ENCODE measurements at regions not wholly inside any gene's neighbourhood (a gene's known extent, or its start where the extent isn't known, plus 50 kb on each side); places are given as distances from the start of the nearest gene placed in this dataset.
"Not testable (repeated sequence)": the region's sequence is repeated elsewhere in the genome, so short reads cannot be mapped to it uniquely, and the experiment has no call there.

DNA sequence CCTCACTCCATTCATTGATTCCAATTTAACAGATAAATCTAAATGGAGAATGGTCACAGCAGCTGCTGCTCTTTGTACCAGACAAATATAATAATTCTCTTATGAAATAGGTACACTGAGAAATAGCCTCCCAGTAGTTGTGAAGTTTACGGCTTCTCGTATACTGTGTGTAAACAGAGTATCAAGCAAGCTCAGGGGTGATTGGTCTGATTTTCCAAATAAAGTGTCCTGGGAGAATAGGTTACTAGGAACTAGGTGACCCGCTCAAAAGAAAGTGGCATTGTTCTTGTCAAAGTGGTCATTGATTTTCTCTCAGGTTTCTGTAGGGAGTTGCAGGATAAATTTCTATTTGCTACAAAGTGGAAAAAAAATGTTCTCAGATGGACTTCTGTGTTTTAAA lies 838.2 kb downstream of the RAPGEF2 start:
- no peak overlapping the region for H3K27ac Mint-ChIP-seq
- no peak for ATAC-seq
- no peaks in the 10 kb centered on the region for H3K36me3 Mint-ChIP-seq
- no peak overlapping the region for H3K4me3 Mint-ChIP-seq
- no peaks in the 10 kb centered on the region for H3K4me1 Mint-ChIP-seq
- no peak for DNase-seq (ENCODE audit: low spot score in 2 of 2)
- H3K9me3 Mint-ChIP-seq, result peaks cover 4% of the 10 kb centered on the region

- Mint-ChIP-seq H3K9me3 (no peaks in the 10 kb centered on the region), H3K4me3 (no peak overlapping the region), H3K27ac (no peak overlapping the region), H3K4me1 (no peaks in the 10 kb centered on the region), H3K36me3 (no peaks in the 10 kb centered on the region)
- no peak for DNase-seq (ENCODE audit: low spot score in 2 of 2)
- ATAC-seq, result no peak
Observed at GRCh38 chr4:159944477-159944876, 841.6 kb downstream of the RAPGEF2 start.

- DNase-seq (ENCODE audit: low spot score in 2 of 2) (no peak), ATAC-seq (no peak)
- no peaks in the 10 kb centered on the region for H3K36me3 Mint-ChIP-seq
- H3K4me3 Mint-ChIP-seq, result no peak overlapping the region
- no peaks in the 10 kb centered on the region for H3K9me3 Mint-ChIP-seq
- no peaks in the 10 kb centered on the region for H3K4me1 Mint-ChIP-seq
- H3K27ac Mint-ChIP-seq, result no peak overlapping the region
Observed at GRCh38 chr4:159946983-159947615, 844.2 kb downstream of the RAPGEF2 start.

DNA sequence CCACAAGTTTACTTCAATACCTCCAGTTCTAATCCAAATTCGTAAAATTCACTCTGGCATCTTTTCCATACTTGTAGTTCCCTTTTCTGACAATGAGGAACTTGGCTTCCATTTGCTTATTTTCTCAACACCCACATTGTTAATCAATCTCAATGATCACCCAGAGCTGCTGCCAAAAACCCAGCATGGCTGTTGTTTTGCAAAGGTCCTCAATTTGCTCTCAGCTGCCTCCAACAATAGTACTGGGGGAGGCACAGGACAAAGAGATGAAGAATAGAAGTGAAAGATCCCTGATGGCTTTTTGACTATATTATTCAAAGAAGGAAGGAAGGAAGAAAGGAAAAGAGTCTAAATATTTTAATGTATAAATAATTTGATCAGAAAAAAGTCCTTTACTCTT lies 847.8 kb downstream of the RAPGEF2 start:
- ATAC-seq (no peak), DNase-seq (ENCODE audit: low spot score in 2 of 2) (no peak)
- Mint-ChIP-seq H3K27ac (no peak overlapping the region), H3K9me3 (peaks cover 3% of the 10 kb centered on the region), H3K4me1 (no peaks in the 10 kb centered on the region), H3K4me3 (no peak overlapping the region), H3K36me3 (no peaks in the 10 kb centered on the region)

GRCh38 chr4:159966746-159967145 lies 863.9 kb downstream of the RAPGEF2 start:
- no peaks in the 10 kb centered on the region for H3K4me1 Mint-ChIP-seq
- H3K4me3 Mint-ChIP-seq, result no peak overlapping the region
- no peak for ATAC-seq
- no peak for DNase-seq (ENCODE audit: low spot score in 2 of 2)
- no peak overlapping the region for H3K27ac Mint-ChIP-seq
- H3K36me3 Mint-ChIP-seq, result no peaks in the 10 kb centered on the region
- H3K9me3 Mint-ChIP-seq, result peaks cover 14% of the 10 kb centered on the region

DNA sequence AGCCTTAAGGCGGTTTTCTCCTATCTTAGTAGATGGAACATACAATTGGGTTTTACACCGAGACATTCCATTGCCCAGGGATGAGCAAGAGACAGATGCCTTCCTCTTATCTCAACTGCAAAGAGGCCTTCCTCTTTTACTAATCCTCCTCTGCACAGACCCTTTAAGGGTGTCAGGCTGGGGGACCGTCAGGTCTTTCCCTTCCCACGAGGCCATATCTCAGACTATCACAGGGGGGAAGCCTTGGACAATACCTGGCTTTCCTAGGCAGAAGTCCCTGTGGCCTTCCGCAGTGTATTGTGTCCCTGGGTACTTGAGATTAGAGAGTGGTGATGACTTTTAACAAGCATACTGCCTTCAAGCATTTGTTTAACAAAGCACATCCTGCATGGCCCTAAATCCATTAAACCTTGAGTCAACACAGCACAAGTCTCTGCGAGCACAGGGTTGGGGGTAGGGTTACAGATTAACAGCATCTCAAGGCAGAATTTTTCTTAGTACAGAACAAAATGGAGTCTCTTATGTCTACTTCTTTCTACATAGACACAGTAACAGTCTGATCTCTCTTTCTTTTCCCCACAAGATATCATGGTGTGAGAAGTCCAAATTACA lies 874.1 kb downstream of the RAPGEF2 start:
- not testable (repeated sequence) for H3K4me3 Mint-ChIP-seq; ATAC-seq; H3K4me1 Mint-ChIP-seq; H3K27ac Mint-ChIP-seq; DNase-seq (ENCODE audit: low spot score in 2 of 2); H3K36me3 Mint-ChIP-seq; H3K9me3 Mint-ChIP-seq

DNA sequence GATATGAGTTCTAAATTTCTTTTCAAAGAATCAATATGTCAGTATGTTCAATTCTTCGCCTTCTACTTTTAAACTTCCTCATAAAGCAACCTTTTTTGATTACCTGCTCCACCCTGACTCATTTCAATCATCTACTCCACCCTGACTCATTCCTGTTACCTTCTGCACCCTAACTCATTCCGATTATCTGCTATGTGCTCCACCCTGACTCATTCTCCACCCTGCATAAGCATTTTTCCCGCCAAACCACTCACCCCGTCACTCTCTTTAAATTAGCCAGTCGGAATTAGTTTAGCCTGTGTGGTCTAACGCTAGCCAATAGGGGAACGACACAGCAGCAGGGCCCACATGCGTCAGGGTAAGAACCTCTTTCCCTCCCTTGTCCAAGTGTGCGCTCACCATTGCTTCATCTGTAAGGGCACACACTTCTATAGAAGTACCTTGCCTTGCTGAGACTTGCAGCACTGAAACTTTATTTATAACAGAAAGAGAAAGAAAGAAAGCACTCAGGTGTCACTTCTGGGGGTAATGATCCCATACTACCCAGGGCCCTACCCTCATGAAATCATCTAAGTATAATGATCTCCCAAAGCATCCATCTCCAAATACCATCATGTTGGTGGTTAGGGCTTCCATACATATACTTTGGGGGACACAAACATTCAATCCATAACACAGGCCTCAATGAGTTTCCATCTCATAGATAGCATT lies 875.2 kb downstream of the RAPGEF2 start:
- H3K4me3 Mint-ChIP-seq, result no peak overlapping the region
- no peak overlapping the region for H3K27ac Mint-ChIP-seq
- H3K4me1 Mint-ChIP-seq, result no peaks in the 10 kb centered on the region
- H3K9me3 Mint-ChIP-seq, result peaks cover 5% of the 10 kb centered on the region
- no peak for DNase-seq (ENCODE audit: low spot score in 2 of 2)
- no peaks in the 10 kb centered on the region for H3K36me3 Mint-ChIP-seq
- ATAC-seq, result no peak

- H3K4me3 Mint-ChIP-seq, result no peak overlapping the region
- ATAC-seq, result no peak
- no peak for DNase-seq (ENCODE audit: low spot score in 2 of 2)
- no peaks in the 10 kb centered on the region for H3K4me1 Mint-ChIP-seq
- peaks cover 4% of the 10 kb centered on the region for H3K9me3 Mint-ChIP-seq
- H3K27ac Mint-ChIP-seq, result no peak overlapping the region
- H3K36me3 Mint-ChIP-seq, result no peaks in the 10 kb centered on the region
Observed at GRCh38 chr4:159979351-159979750, 876.5 kb downstream of the RAPGEF2 start.

DNA sequence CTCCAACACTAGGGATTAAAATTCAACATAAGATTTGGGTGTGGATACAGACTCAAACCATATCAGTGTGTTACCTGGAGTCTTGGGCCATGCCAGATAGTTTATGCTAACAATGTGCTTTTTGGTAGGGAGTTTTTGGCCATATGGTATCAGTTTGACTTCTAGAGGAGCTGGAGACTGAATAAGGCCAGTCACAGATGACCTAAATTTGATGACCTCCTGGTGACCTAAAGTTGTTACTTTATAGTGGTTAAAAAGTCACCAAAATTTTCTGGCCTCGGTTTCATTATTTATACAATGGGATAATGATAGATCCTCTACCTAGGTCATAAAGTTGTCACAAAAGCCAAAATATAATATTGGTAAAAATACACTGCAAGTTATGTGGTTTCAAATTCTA lies 877.1 kb downstream of the RAPGEF2 start:
- H3K4me1 Mint-ChIP-seq, result no peaks in the 10 kb centered on the region
- ATAC-seq, result no peak
- no peak overlapping the region for H3K27ac Mint-ChIP-seq
- H3K9me3 Mint-ChIP-seq, result peaks cover 4% of the 10 kb centered on the region
- no peak for DNase-seq (ENCODE audit: low spot score in 2 of 2)
- H3K4me3 Mint-ChIP-seq, result no peak overlapping the region
- no peaks in the 10 kb centered on the region for H3K36me3 Mint-ChIP-seq

GRCh38 chr4:159980826-159981468 lies 878.1 kb downstream of the RAPGEF2 start:
- Mint-ChIP-seq H3K9me3 (peaks cover 4% of the 10 kb centered on the region), H3K36me3 (no peaks in the 10 kb centered on the region), H3K27ac (no peak overlapping the region), H3K4me1 (no peaks in the 10 kb centered on the region), H3K4me3 (no peak overlapping the region)
- DNase-seq (ENCODE audit: low spot score in 2 of 2), result no peak
- no peak for ATAC-seq

GRCh38 chr4:159981469-159981856 lies 878.6 kb downstream of the RAPGEF2 start:
- H3K4me3 Mint-ChIP-seq, result no peak overlapping the region
- ATAC-seq, result no peak
- H3K27ac Mint-ChIP-seq, result no peak overlapping the region
- no peak for DNase-seq (ENCODE audit: low spot score in 2 of 2)
- H3K9me3 Mint-ChIP-seq, result peaks cover 7% of the 10 kb centered on the region
- H3K4me1 Mint-ChIP-seq, result no peaks in the 10 kb centered on the region
- no peaks in the 10 kb centered on the region for H3K36me3 Mint-ChIP-seq

- no peak overlapping the region for H3K4me3 Mint-ChIP-seq
- H3K4me1 Mint-ChIP-seq, result no peaks in the 10 kb centered on the region
- DNase-seq (ENCODE audit: low spot score in 2 of 2) (no peak), ATAC-seq (no peak)
- H3K36me3 Mint-ChIP-seq, result no peaks in the 10 kb centered on the region
- peaks cover 9% of the 10 kb centered on the region for H3K9me3 Mint-ChIP-seq
- no peak overlapping the region for H3K27ac Mint-ChIP-seq
Observed at GRCh38 chr4:159983082-159983481, 880.2 kb downstream of the RAPGEF2 start.

- H3K27ac Mint-ChIP-seq, result no peak overlapping the region
- peaks cover 20% of the 10 kb centered on the region for H3K9me3 Mint-ChIP-seq
- no peak for ATAC-seq
- no peak overlapping the region for H3K4me3 Mint-ChIP-seq
- no peaks in the 10 kb centered on the region for H3K4me1 Mint-ChIP-seq
- no peaks in the 10 kb centered on the region for H3K36me3 Mint-ChIP-seq
- DNase-seq (ENCODE audit: low spot score in 2 of 2), result no peak
Observed at GRCh38 chr4:160009656-160010493, 907.0 kb downstream of the RAPGEF2 start.

GRCh38 chr4:160019936-160020335 lies 917.1 kb downstream of the RAPGEF2 start:
- Mint-ChIP-seq H3K4me3 (no peak overlapping the region), H3K4me1 (no peaks in the 10 kb centered on the region), H3K36me3 (no peaks in the 10 kb centered on the region), H3K27ac (no peak overlapping the region), H3K9me3 (peaks cover 19% of the 10 kb centered on the region)
- DNase-seq (ENCODE audit: low spot score in 2 of 2) (no peak), ATAC-seq (no peak)

DNA sequence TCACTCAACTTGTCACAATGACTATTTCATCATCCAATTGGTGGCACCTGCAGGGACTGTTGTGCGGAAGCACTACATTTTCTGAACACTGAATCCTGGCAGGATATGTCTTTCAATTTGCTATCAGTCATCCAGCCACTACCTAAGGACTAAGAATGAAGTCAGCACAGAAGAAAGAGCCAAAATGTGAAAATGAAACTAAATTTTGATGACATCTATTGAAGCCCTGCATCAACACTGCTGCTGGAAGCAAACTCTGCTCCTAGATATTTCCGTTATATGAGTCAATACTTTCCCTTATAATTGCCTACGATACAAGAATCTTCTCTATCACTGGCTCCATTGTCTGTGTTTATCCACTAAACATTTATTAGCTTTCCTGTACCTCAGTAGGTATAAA lies 917.9 kb downstream of the RAPGEF2 start:
- DNase-seq (ENCODE audit: low spot score in 2 of 2), result no peak
- no peaks in the 10 kb centered on the region for H3K36me3 Mint-ChIP-seq
- H3K27ac Mint-ChIP-seq, result no peak overlapping the region
- H3K4me3 Mint-ChIP-seq, result no peak overlapping the region
- no peaks in the 10 kb centered on the region for H3K4me1 Mint-ChIP-seq
- no peak for ATAC-seq
- H3K9me3 Mint-ChIP-seq, result peaks cover 16% of the 10 kb centered on the region
